SKM-1 treated with dmso at 0.1 percent for 144 hours (cell line): ENCODE measurements at regions not wholly inside any gene's neighbourhood (a gene's known extent, or its start where the extent isn't known, plus 50 kb on each side); places are given as distances from the start of the nearest gene placed in this dataset.

Experiments used
- DNase-seq: peaks from one replicate; lab custom pipeline; 2025; ENCODE audit not compliant: unreplicated experiment; lab: John Stamatoyannopoulos, UW

- no peak for DNase-seq
These were observed 86.5 kb upstream of the DIO3 start for GRCh38 chr14:101474563-101475455.

- no peak for DNase-seq
These were observed 85.6 kb upstream of the DIO3 start for GRCh38 chr14:101475456-101476257.

GRCh38 chr14:101476258-101476915, 84.9 kb upstream of the DIO3 start:
- no peak for DNase-seq

- no peak for DNase-seq
These were observed 84.3 kb upstream of the DIO3 start for GRCh38 chr14:101476916-101477553.

GRCh38 chr14:101477648-101478047, 83.6 kb upstream of the DIO3 start:
- DNase-seq, result no peak

GRCh38 chr14:101478096-101478495, 83.2 kb upstream of the DIO3 start:
- DNase-seq, result no peak

- no peak for DNase-seq
These were observed 82.4 kb upstream of the DIO3 start for GRCh38 chr14:101478796-101479410.

GRCh38 chr14:101480022-101480746, 81.1 kb upstream of the DIO3 start:
- DNase-seq, result no peak

- DNase-seq, result no peak
These were observed 80.4 kb upstream of the DIO3 start for GRCh38 chr14:101480747-101481530.

GRCh38 chr14:101481557-101481956, 79.7 kb upstream of the DIO3 start:
- no peak for DNase-seq

- DNase-seq, result no peak
These were observed 79.2 kb upstream of the DIO3 start for GRCh38 chr14:101482066-101482465.

- no peak for DNase-seq
These were observed 77.5 kb upstream of the DIO3 start for GRCh38 chr14:101483829-101484228.

GRCh38 chr14:101489092-101489760, 72.1 kb upstream of the DIO3 start:
- no peak for DNase-seq

- no peak for DNase-seq
These were observed 70.5 kb upstream of the DIO3 start for GRCh38 chr14:101490771-101491170.

- no peak for DNase-seq
These were observed 69.5 kb upstream of the DIO3 start for GRCh38 chr14:101491841-101492240.

GRCh38 chr14:101492716-101493115, 68.6 kb upstream of the DIO3 start:
- no peak for DNase-seq

GRCh38 chr14:101494826-101495225, 66.5 kb upstream of the DIO3 start:
- DNase-seq, result no peak

- DNase-seq, result no peak
These were observed 66.0 kb upstream of the DIO3 start for GRCh38 chr14:101495284-101495683.
